ENCODE measurements at regions not wholly inside any gene's neighbourhood (a gene's known extent, or its start where the extent isn't known, plus 50 kb on each side); places are given as distances from the start of the nearest gene placed in this dataset.

GRCh38 chr20:11232896-11233295, 559.1 kb upstream of the JAG1 start:
- Histone ChIP-seq H3K9ac (ENCODE audit: low read length) (no peak overlapping the region), H3K9me3 (ENCODE audit: control insufficient read depth, low read length) (no peaks in the 10 kb centered on the region), H3K27me3 (ENCODE audit: control insufficient read depth, insufficient read depth, low read length) (no peaks in the 10 kb centered on the region), H3K4me3 (ENCODE audit: low read length) (no peak overlapping the region), H3K4me1 (ENCODE audit: control insufficient read depth, insufficient read depth, low read length) (peaks cover 18% of the 10 kb centered on the region), H3K36me3 (ENCODE audit: control insufficient read depth, insufficient read depth, low read length) (no peaks in the 10 kb centered on the region)

- H3K36me3 ChIP-seq (ENCODE audit: control insufficient read depth, insufficient read depth, low read length): no peaks in the 10 kb centered on the region
- H3K9me3 ChIP-seq (ENCODE audit: control insufficient read depth, low read length): no peaks in the 10 kb centered on the region
- no peak overlapping the region for H3K4me3 ChIP-seq (ENCODE audit: low read length)
- H3K27me3 ChIP-seq (ENCODE audit: control insufficient read depth, insufficient read depth, low read length): no peaks in the 10 kb centered on the region
- no peak overlapping the region for H3K9ac ChIP-seq (ENCODE audit: low read length)
- peaks cover 18% of the 10 kb centered on the region for H3K4me1 ChIP-seq (ENCODE audit: control insufficient read depth, insufficient read depth, low read length)
Observed at GRCh38 chr20:11234181-11234580, 560.4 kb upstream of the JAG1 start.

GRCh38 chr20:11234608-11235007, 560.8 kb upstream of the JAG1 start:
- peaks cover 16% of the 10 kb centered on the region for H3K4me1 ChIP-seq (ENCODE audit: control insufficient read depth, insufficient read depth, low read length)
- no peaks in the 10 kb centered on the region for H3K27me3 ChIP-seq (ENCODE audit: control insufficient read depth, insufficient read depth, low read length)
- no peak overlapping the region for H3K4me3 ChIP-seq (ENCODE audit: low read length)
- H3K9me3 ChIP-seq (ENCODE audit: control insufficient read depth, low read length): no peaks in the 10 kb centered on the region
- H3K36me3 ChIP-seq (ENCODE audit: control insufficient read depth, insufficient read depth, low read length): no peaks in the 10 kb centered on the region
- H3K9ac ChIP-seq (ENCODE audit: low read length): no peak overlapping the region

GRCh38 chr20:11235058-11235457, 561.3 kb upstream of the JAG1 start:
- H3K9me3 ChIP-seq (ENCODE audit: control insufficient read depth, low read length): no peaks in the 10 kb centered on the region

GRCh38 chr20:11242320-11242719, 568.5 kb upstream of the JAG1 start:
- H3K4me1 ChIP-seq (ENCODE audit: control insufficient read depth, insufficient read depth, low read length): no peaks in the 10 kb centered on the region
- no peaks in the 10 kb centered on the region for H3K9me3 ChIP-seq (ENCODE audit: control insufficient read depth, low read length)
- no peak overlapping the region for H3K9ac ChIP-seq (ENCODE audit: low read length)

More at GRCh38 chr20:11235058-11235457, 561.3 kb upstream of the JAG1 start:
- Histone ChIP-seq H3K4me3 (ENCODE audit: low read length) (no peak overlapping the region), H3K4me1 (ENCODE audit: control insufficient read depth, insufficient read depth, low read length) (peaks cover 12% of the 10 kb centered on the region), H3K9ac (ENCODE audit: low read length) (no peak overlapping the region), H3K36me3 (ENCODE audit: control insufficient read depth, insufficient read depth, low read length) (no peaks in the 10 kb centered on the region), H3K27me3 (ENCODE audit: control insufficient read depth, insufficient read depth, low read length) (no peaks in the 10 kb centered on the region)

GRCh38 chr20:11245431-11245830, 571.6 kb upstream of the JAG1 start:
- no peaks in the 10 kb centered on the region for H3K27me3 ChIP-seq (ENCODE audit: control insufficient read depth, insufficient read depth, low read length)
- no peaks in the 10 kb centered on the region for H3K4me1 ChIP-seq (ENCODE audit: control insufficient read depth, insufficient read depth, low read length)

More at GRCh38 chr20:11242320-11242719, 568.5 kb upstream of the JAG1 start:
- H3K36me3 ChIP-seq (ENCODE audit: control insufficient read depth, insufficient read depth, low read length): no peaks in the 10 kb centered on the region
- H3K4me3 ChIP-seq (ENCODE audit: low read length): no peak overlapping the region
- H3K27me3 ChIP-seq (ENCODE audit: control insufficient read depth, insufficient read depth, low read length): no peaks in the 10 kb centered on the region

GRCh38 chr20:11246251-11246775, 572.5 kb upstream of the JAG1 start:
- no peaks in the 10 kb centered on the region for H3K36me3 ChIP-seq (ENCODE audit: control insufficient read depth, insufficient read depth, low read length)
- H3K4me3 ChIP-seq (ENCODE audit: low read length): no peak overlapping the region
- no peaks in the 10 kb centered on the region for H3K4me1 ChIP-seq (ENCODE audit: control insufficient read depth, insufficient read depth, low read length)
- no peaks in the 10 kb centered on the region for H3K27me3 ChIP-seq (ENCODE audit: control insufficient read depth, insufficient read depth, low read length)
- H3K9me3 ChIP-seq (ENCODE audit: control insufficient read depth, low read length): no peaks in the 10 kb centered on the region
- no peak overlapping the region for H3K9ac ChIP-seq (ENCODE audit: low read length)

More at GRCh38 chr20:11245431-11245830, 571.6 kb upstream of the JAG1 start:
- Histone ChIP-seq H3K4me3 (ENCODE audit: low read length) (no peak overlapping the region), H3K9me3 (ENCODE audit: control insufficient read depth, low read length) (no peaks in the 10 kb centered on the region), H3K9ac (ENCODE audit: low read length) (no peak overlapping the region), H3K36me3 (ENCODE audit: control insufficient read depth, insufficient read depth, low read length) (no peaks in the 10 kb centered on the region)

GRCh38 chr20:11247046-11248010, 573.5 kb upstream of the JAG1 start:
- no peaks in the 10 kb centered on the region for H3K36me3 ChIP-seq (ENCODE audit: control insufficient read depth, insufficient read depth, low read length)
- H3K9me3 ChIP-seq (ENCODE audit: control insufficient read depth, low read length): no peaks in the 10 kb centered on the region
- H3K4me1 ChIP-seq (ENCODE audit: control insufficient read depth, insufficient read depth, low read length): no peaks in the 10 kb centered on the region
- no peak overlapping the region for H3K4me3 ChIP-seq (ENCODE audit: low read length)
- H3K9ac ChIP-seq (ENCODE audit: low read length): no peak overlapping the region
- no peaks in the 10 kb centered on the region for H3K27me3 ChIP-seq (ENCODE audit: control insufficient read depth, insufficient read depth, low read length)

GRCh38 chr20:11248011-11248409, 574.2 kb upstream of the JAG1 start:
- H3K4me1 ChIP-seq (ENCODE audit: control insufficient read depth, insufficient read depth, low read length): no peaks in the 10 kb centered on the region
- H3K36me3 ChIP-seq (ENCODE audit: control insufficient read depth, insufficient read depth, low read length): no peaks in the 10 kb centered on the region
- H3K9ac ChIP-seq (ENCODE audit: low read length): no peak overlapping the region
- no peaks in the 10 kb centered on the region for H3K9me3 ChIP-seq (ENCODE audit: control insufficient read depth, low read length)
- H3K4me3 ChIP-seq (ENCODE audit: low read length): no peak overlapping the region
- no peaks in the 10 kb centered on the region for H3K27me3 ChIP-seq (ENCODE audit: control insufficient read depth, insufficient read depth, low read length)

GRCh38 chr20:11248687-11249638, 575.2 kb upstream of the JAG1 start:
- Histone ChIP-seq H3K9me3 (ENCODE audit: control insufficient read depth, low read length) (no peaks in the 10 kb centered on the region), H3K27me3 (ENCODE audit: control insufficient read depth, insufficient read depth, low read length) (no peaks in the 10 kb centered on the region), H3K4me1 (ENCODE audit: control insufficient read depth, insufficient read depth, low read length) (no peaks in the 10 kb centered on the region), H3K4me3 (ENCODE audit: low read length) (no peak overlapping the region), H3K36me3 (ENCODE audit: control insufficient read depth, insufficient read depth, low read length) (no peaks in the 10 kb centered on the region), H3K9ac (ENCODE audit: low read length) (no peak overlapping the region)

- Histone ChIP-seq H3K9ac (ENCODE audit: low read length) (no peak overlapping the region), H3K36me3 (ENCODE audit: control insufficient read depth, insufficient read depth, low read length) (no peaks in the 10 kb centered on the region), H3K9me3 (ENCODE audit: control insufficient read depth, low read length) (no peaks in the 10 kb centered on the region), H3K4me1 (ENCODE audit: control insufficient read depth, insufficient read depth, low read length) (no peaks in the 10 kb centered on the region), H3K27me3 (ENCODE audit: control insufficient read depth, insufficient read depth, low read length) (no peaks in the 10 kb centered on the region), H3K4me3 (ENCODE audit: low read length) (no peak overlapping the region)
Observed at GRCh38 chr20:11249683-11250082, 575.9 kb upstream of the JAG1 start.

Measured in mucosa of stomach (tissue), 1 donor.